ENCODE measurements at regions not wholly inside any gene's neighbourhood (a gene's known extent, or its start where the extent isn't known, plus 50 kb on each side); places are given as distances from the start of the nearest gene placed in this dataset.

DNA sequence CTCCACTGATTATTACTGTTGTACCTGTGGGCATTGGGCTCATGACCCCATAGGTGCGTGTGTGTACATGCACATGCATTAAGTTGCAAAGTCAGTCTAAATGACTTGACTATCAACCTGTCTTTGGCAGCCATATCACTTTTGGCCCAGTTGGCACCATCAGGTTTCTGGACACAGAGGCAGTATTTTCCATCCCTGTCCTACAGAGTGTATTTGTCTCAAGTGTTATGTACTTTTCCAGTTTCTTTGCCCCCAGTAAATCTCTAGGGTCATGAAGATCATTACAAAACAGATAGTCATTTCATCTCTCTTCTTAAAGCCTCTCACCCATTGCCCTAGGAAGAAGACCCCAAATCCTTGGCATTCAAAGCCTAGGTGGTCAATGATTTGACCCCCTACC lies 121.4 kb downstream of the C9orf152 start:
- TF ChIP-seq, protein P1, sequence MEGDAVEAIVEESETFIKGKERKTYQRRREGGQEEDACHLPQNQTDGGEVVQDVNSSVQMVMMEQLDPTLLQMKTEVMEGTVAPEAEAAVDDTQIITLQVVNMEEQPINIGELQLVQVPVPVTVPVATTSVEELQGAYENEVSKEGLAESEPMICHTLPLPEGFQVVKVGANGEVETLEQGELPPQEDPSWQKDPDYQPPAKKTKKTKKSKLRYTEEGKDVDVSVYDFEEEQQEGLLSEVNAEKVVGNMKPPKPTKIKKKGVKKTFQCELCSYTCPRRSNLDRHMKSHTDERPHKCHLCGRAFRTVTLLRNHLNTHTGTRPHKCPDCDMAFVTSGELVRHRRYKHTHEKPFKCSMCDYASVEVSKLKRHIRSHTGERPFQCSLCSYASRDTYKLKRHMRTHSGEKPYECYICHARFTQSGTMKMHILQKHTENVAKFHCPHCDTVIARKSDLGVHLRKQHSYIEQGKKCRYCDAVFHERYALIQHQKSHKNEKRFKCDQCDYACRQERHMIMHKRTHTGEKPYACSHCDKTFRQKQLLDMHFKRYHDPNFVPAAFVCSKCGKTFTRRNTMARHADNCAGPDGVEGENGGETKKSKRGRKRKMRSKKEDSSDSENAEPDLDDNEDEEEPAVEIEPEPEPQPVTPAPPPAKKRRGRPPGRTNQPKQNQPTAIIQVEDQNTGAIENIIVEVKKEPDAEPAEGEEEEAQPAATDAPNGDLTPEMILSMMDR (IDR thresholded peaks at IDR 0.05; ENCODE audit: poor library complexity), result no peak
- TF ChIP-seq EZH2 (IDR thresholded peaks at IDR 0.05; ENCODE audit: borderline replicate concordance), result no peak
- no peak for TF ChIP-seq EZH2phosphoT487 (IDR thresholded peaks at IDR 0.05; ENCODE audit: low read depth, severe bottlenecking, unreplicated experiment)

All from hepatocyte (in vitro differentiated cells).